Neural cell (in vitro differentiated cells): ENCODE measurements at regions not wholly inside any gene's neighbourhood (a gene's known extent, or its start where the extent isn't known, plus 50 kb on each side); places are given as distances from the start of the nearest gene placed in this dataset.

ENCODE experiments used
- EP300 ChIP-seq: fragments of 450-650 bp; conservative IDR thresholded peaks from 2 replicates; pipeline ENCODE4 v1.6.1; 2014; ENCODE audit warnings: antibody characterized with exemption, mild to moderate bottlenecking, moderate library complexity; ENCODE audit not compliant: poor library complexity, severe bottlenecking
- EZH2 ChIP-seq: fragments of 200-600, 300-800 bp; shearing (Covaris generic), sonication (generic); IDR thresholded peaks from 2 replicates; pipeline ENCODE4 v1.6.1; 2014; ENCODE audit warnings: antibody characterized with exemption, low read length, borderline replicate concordance, mild to moderate bottlenecking; ENCODE audit not compliant: insufficient read depth, poor library complexity, severe bottlenecking
- MXI1 ChIP-seq: fragments of 450-650 bp; conservative IDR thresholded peaks from 2 replicates; pipeline ENCODE4 v1.6.1; 2014; ENCODE audit warnings: antibody characterized with exemption, mild to moderate bottlenecking; ENCODE audit not compliant: poor library complexity, severe bottlenecking
- POLR2AphosphoS5 ChIP-seq: IDR thresholded peaks from 2 replicates; pipeline ENCODE4 v1.6.1; 2012
- RAD21 ChIP-seq: fragments of 450-650 bp; conservative IDR thresholded peaks from 2 replicates; pipeline ENCODE4 v1.6.1; 2014; ENCODE audit warnings: antibody characterized with exemption, mild to moderate bottlenecking, moderate library complexity
- SMC3 ChIP-seq: fragments of 450-650 bp; conservative IDR thresholded peaks from 2 replicates; pipeline ENCODE4 v1.6.1; 2014; ENCODE audit warnings: antibody characterized with exemption, mild to moderate bottlenecking, moderate library complexity; ENCODE audit not compliant: poor library complexity
- TAF1 ChIP-seq: IDR thresholded peaks from 2 replicates; pipeline ENCODE4 v1.6.1; 2012; ENCODE audit warnings: low read depth
- TF ChIP-seq, protein P1 (sequence below): fragments of 450-650 bp; IDR thresholded peaks from 2 replicates; pipeline ENCODE4 v1.5.1; 2014; ENCODE audit warnings: antibody characterized with exemption, mild to moderate bottlenecking, moderate library complexity; ENCODE audit not compliant: poor library complexity, severe bottlenecking
- TF ChIP-seq, protein P2 (sequence below): IDR thresholded peaks from 2 replicates; pipeline ENCODE4 v1.6.1; 2012; ENCODE audit warnings: borderline replicate concordance

DNA sequence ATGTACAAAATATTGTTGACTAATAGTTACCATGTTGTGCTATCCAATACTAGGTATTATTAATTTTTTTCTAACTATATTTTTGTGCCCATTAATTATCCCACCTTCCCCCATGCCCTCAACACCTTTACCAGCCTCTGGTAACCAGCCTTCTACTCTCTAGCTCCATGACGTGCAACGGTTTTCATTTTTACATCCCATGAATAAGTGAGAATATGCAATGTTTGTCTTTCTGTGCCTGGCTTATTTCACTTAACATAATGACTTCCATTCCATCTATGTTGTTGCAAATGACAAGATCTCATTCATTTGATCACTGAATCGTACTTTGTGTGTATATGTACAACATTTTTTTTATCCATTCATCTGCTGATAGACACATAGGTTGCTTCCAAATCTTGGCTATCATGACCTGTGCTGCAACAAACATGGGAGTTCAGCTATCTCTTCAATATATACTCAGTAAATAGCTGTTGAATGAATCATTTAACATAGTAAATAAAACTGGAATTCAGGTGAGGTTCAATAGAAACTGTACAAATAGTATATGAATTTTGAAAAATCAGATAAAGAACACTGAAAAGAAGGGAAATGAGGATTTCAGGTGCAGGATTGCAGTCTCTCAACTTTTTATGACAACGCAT lies 509.0 kb upstream of the MIR17HG start:
- TF ChIP-seq EZH2 (no peak), TAF1 (no peak), MXI1 (no peak), RAD21 (no peak), POLR2AphosphoS5 (no peak), SMC3 (no peak), EP300 (no peak)
- TF ChIP-seq, protein P1, sequence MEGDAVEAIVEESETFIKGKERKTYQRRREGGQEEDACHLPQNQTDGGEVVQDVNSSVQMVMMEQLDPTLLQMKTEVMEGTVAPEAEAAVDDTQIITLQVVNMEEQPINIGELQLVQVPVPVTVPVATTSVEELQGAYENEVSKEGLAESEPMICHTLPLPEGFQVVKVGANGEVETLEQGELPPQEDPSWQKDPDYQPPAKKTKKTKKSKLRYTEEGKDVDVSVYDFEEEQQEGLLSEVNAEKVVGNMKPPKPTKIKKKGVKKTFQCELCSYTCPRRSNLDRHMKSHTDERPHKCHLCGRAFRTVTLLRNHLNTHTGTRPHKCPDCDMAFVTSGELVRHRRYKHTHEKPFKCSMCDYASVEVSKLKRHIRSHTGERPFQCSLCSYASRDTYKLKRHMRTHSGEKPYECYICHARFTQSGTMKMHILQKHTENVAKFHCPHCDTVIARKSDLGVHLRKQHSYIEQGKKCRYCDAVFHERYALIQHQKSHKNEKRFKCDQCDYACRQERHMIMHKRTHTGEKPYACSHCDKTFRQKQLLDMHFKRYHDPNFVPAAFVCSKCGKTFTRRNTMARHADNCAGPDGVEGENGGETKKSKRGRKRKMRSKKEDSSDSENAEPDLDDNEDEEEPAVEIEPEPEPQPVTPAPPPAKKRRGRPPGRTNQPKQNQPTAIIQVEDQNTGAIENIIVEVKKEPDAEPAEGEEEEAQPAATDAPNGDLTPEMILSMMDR, result no peak
- TF ChIP-seq, protein P2, sequence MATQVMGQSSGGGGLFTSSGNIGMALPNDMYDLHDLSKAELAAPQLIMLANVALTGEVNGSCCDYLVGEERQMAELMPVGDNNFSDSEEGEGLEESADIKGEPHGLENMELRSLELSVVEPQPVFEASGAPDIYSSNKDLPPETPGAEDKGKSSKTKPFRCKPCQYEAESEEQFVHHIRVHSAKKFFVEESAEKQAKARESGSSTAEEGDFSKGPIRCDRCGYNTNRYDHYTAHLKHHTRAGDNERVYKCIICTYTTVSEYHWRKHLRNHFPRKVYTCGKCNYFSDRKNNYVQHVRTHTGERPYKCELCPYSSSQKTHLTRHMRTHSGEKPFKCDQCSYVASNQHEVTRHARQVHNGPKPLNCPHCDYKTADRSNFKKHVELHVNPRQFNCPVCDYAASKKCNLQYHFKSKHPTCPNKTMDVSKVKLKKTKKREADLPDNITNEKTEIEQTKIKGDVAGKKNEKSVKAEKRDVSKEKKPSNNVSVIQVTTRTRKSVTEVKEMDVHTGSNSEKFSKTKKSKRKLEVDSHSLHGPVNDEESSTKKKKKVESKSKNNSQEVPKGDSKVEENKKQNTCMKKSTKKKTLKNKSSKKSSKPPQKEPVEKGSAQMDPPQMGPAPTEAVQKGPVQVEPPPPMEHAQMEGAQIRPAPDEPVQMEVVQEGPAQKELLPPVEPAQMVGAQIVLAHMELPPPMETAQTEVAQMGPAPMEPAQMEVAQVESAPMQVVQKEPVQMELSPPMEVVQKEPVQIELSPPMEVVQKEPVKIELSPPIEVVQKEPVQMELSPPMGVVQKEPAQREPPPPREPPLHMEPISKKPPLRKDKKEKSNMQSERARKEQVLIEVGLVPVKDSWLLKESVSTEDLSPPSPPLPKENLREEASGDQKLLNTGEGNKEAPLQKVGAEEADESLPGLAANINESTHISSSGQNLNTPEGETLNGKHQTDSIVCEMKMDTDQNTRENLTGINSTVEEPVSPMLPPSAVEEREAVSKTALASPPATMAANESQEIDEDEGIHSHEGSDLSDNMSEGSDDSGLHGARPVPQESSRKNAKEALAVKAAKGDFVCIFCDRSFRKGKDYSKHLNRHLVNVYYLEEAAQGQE, result no peak
